Stimulated activated CD4-positive, alpha-beta T cell treated with anti-CD3 and anti-CD28 coated beads, Interleukin-4, amount 100 ng/mL, for 4 hours (primary cell): ENCODE measurements at regions not wholly inside any gene's neighbourhood (a gene's known extent, or its start where the extent isn't known, plus 50 kb on each side); places are given as distances from the start of the nearest gene placed in this dataset.
"Not testable (repeated sequence)": the region's sequence is repeated elsewhere in the genome, so short reads cannot be mapped to it uniquely, and the experiment has no call there.

Source experiments
- DNase-seq, 2 experiments: peaks; one replicate each; pipeline ENCODE4 v3.0.0-alpha.2; 2020

GRCh38 chr12:4191149-4191548 is 82.4 kb upstream of the CCND2 start:
- no peak for DNase-seq

- no peak for DNase-seq
These were observed 83.0 kb upstream of the CCND2 start for GRCh38 chr12:4190366-4191063.

GRCh38 chr12:4189721-4190120 is 83.8 kb upstream of the CCND2 start:
- no peak for DNase-seq

GRCh38 chr12:4187916-4188315 is 85.6 kb upstream of the CCND2 start:
- DNase-seq: no peak

GRCh38 chr12:4187315-4187714 is 86.2 kb upstream of the CCND2 start:
- not testable (repeated sequence) for DNase-seq

- no peak for DNase-seq
These were observed 95.0 kb upstream of the CCND2 start for GRCh38 chr12:4178424-4179170.

GRCh38 chr12:4177262-4177661 is 96.3 kb upstream of the CCND2 start:
- no peak for DNase-seq

- DNase-seq: no peak
These were observed 97.4 kb upstream of the CCND2 start for GRCh38 chr12:4176168-4176567.

GRCh38 chr12:4174417-4174816 is 99.1 kb upstream of the CCND2 start:
- no peak for DNase-seq

GRCh38 chr12:4172999-4173398 is 100.6 kb upstream of the CCND2 start:
- no peak for DNase-seq

- DNase-seq: no peak
These were observed 101.8 kb upstream of the CCND2 start for GRCh38 chr12:4171742-4172141.

GRCh38 chr12:4169959-4170358 is 103.6 kb upstream of the CCND2 start:
- no peak for DNase-seq

- no peak for DNase-seq
These were observed 104.0 kb upstream of the CCND2 start for GRCh38 chr12:4169531-4169930.

GRCh38 chr12:4168036-4168435 is 105.5 kb upstream of the CCND2 start:
- no peak for DNase-seq

GRCh38 chr12:4164559-4165558 is 108.7 kb upstream of the CCND2 start:
- peak; percentile 63 for DNase-seq

- DNase-seq: no peak
These were observed 109.4 kb upstream of the CCND2 start for GRCh38 chr12:4164188-4164558.

GRCh38 chr12:4161718-4162117 is 111.8 kb upstream of the CCND2 start:
- DNase-seq: no peak

GRCh38 chr12:4160314-4161040 is 113.1 kb upstream of the CCND2 start:
- DNase-seq: no peak

- DNase-seq: no peak
These were observed 113.7 kb upstream of the CCND2 start for GRCh38 chr12:4159851-4160250.

- DNase-seq: no peak
These were observed 115.3 kb upstream of the CCND2 start for GRCh38 chr12:4158306-4158705.

GRCh38 chr12:4157122-4157521 is 116.4 kb upstream of the CCND2 start:
- no peak for DNase-seq

- no peak for DNase-seq
These were observed 117.2 kb upstream of the CCND2 start for GRCh38 chr12:4156317-4156716.
